HL-60 (cell line): ENCODE measurements at regions not wholly inside any gene's neighbourhood (a gene's known extent, or its start where the extent isn't known, plus 50 kb on each side); places are given as distances from the start of the nearest gene placed in this dataset.

Experiments
- DNase-seq, 2 experiments: peaks; one replicate each; pipeline ENCODE4 v3.0.0-alpha.2; 2010 to 2020; ENCODE audit warnings: low read depth in 1 of 2, low spot score in 1 of 2
- H3K27ac ChIP-seq: fragments of 250-450 bp; sonication (Bioruptor Pico); replicated peaks from 2 replicates; pipeline ENCODE4 v1.5.1; 2020; ENCODE audit warnings: mild to moderate bottlenecking, moderate library complexity
- H3K27me3 ChIP-seq: fragments of 250-450 bp; sonication (Bioruptor Pico); 2 replicates; pipeline ENCODE4 v1.5.1; 2021; ENCODE audit warnings: mild to moderate bottlenecking, moderate library complexity; ENCODE audit not compliant: insufficient read depth, poor library complexity, severe bottlenecking
- H3K4me3 ChIP-seq: replicated peaks from 2 replicates; pipeline ENCODE4 v1.5.1; 2011; ENCODE audit warnings: mild to moderate bottlenecking, control low read depth, low read length; ENCODE audit not compliant: insufficient read depth
- CTCF ChIP-seq: IDR thresholded peaks from one replicate; pipeline ENCODE4 v1.5.1; 2011; ENCODE audit warnings: low read length, control low read depth, inconsistent platforms; ENCODE audit not compliant: insufficient read depth
- GABPA ChIP-seq: IDR thresholded peaks from 2 replicates; pipeline ENCODE4 v1.6.1; 2012; ENCODE audit warnings: low read depth
- POLR2AphosphoS5 ChIP-seq: IDR thresholded peaks from 2 replicates; pipeline ENCODE4 v1.6.1; 2012; ENCODE audit warnings: low read depth
- REST ChIP-seq: IDR thresholded peaks from 2 replicates; pipeline ENCODE4 v1.6.1; 2012; ENCODE audit warnings: low read depth; ENCODE audit not compliant: insufficient replicate concordance
- SPI1 ChIP-seq: IDR thresholded peaks from 2 replicates; pipeline ENCODE4 v1.6.1; 2012; ENCODE audit warnings: low read depth, mild to moderate bottlenecking, borderline replicate concordance

GRCh38 chr3:30290479-30290878 lies 315.9 kb upstream of the TGFBR2 start:
- H3K27ac ChIP-seq, result peak overlapping the region; percentile 10; the same call in 1 of the 2 replicates
- TF ChIP-seq GABPA, result no peak
- no peak for TF ChIP-seq REST
- TF ChIP-seq CTCF, result no peak
- TF ChIP-seq POLR2AphosphoS5, result no peak
- TF ChIP-seq SPI1, result no peak
- no peaks in the 10 kb centered on the region for H3K27me3 ChIP-seq
- no peak overlapping the region for H3K4me3 ChIP-seq
- no peak for DNase-seq

- no peaks in the 10 kb centered on the region for H3K27me3 ChIP-seq
- no peak overlapping the region for H3K4me3 ChIP-seq
- H3K27ac ChIP-seq, result no peak overlapping the region
- TF ChIP-seq SPI1, result no peak
- TF ChIP-seq REST, result no peak
- TF ChIP-seq GABPA, result no peak
- TF ChIP-seq POLR2AphosphoS5, result no peak
- no peak for TF ChIP-seq CTCF
- no peak for DNase-seq
These were observed 314.1 kb upstream of the TGFBR2 start for GRCh38 chr3:30292192-30292893.

GRCh38 chr3:30293621-30294240 lies 312.7 kb upstream of the TGFBR2 start:
- TF ChIP-seq POLR2AphosphoS5, result no peak
- TF ChIP-seq REST, result no peak
- TF ChIP-seq GABPA, result no peak
- no peak for TF ChIP-seq SPI1
- no peak for TF ChIP-seq CTCF
- no peak overlapping the region for H3K27ac ChIP-seq
- no peak for DNase-seq
- no peak overlapping the region for H3K4me3 ChIP-seq
- H3K27me3 ChIP-seq, result no peaks in the 10 kb centered on the region
